ENCODE measurements at regions not wholly inside any gene's neighbourhood (a gene's known extent, or its start where the extent isn't known, plus 50 kb on each side); places are given as distances from the start of the nearest gene placed in this dataset.

DNA sequence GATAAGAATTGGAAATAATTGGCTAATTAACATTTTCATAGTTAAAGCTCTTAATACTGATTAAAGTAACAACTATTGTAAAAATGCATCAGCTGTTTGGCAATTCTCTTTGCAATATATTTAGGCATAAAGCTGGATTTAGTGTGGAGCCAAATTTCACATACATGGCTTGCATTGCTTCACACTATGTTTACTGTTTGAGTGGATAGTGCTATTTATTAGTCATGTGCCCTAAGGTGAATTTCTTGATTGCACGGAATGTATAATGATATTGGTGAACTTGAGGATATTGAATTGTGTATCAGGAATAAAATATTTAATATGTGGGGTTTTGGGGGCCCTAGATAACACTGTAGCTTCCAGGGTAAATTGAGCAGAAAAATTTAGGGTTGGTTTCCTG is 100.9 kb downstream of the AASDHPPT start:
- no peak overlapping the region for H3K27ac Mint-ChIP-seq (ENCODE audit: unreplicated experiment)
- ChIA-PET CTCF (interaction anchor here (1.5 kb wide), 1 partner anchor 22 kb away, joined by 4 read pairs; no protein-coding TSS in a partner anchor), POLR2A (no interaction called here)
- no peaks in the 10 kb centered on the region for H3K27me3 Mint-ChIP-seq (ENCODE audit: insufficient read depth, unreplicated experiment)
- intact Hi-C loops (cut with micrococcal nuclease; ENCODE audit: unreplicated experiment), result loop anchor here (2.0 kb wide), 1 partner anchor 288 kb away; no protein-coding TSS in a partner anchor
- peaks cover 2% of the 10 kb centered on the region; the same call in 1 of the 2 replicates for H3K9me3 ChIP-seq
- H3K4me3 Mint-ChIP-seq (ENCODE audit: unreplicated experiment), result no peak overlapping the region
- H3K4me1 ChIP-seq, result peaks cover 11% of the 10 kb centered on the region; the same call in 1 of the 2 replicates
- no peaks in the 10 kb centered on the region for H3K36me3 ChIP-seq (ENCODE audit: control insufficient read depth, insufficient read depth, low read length)
- no TSS peak for BruUV-seq (replicated peaks)
- H3K4me1 Mint-ChIP-seq (ENCODE audit: low read depth, unreplicated experiment), result peaks cover 7% of the 10 kb centered on the region
- no peaks in the 10 kb centered on the region for H3K27me3 ChIP-seq (replicated peaks; ENCODE audit: control insufficient read depth, insufficient read depth, low read length)
- H3K4me3 ChIP-seq (ENCODE audit: low read depth, low read length), result no peak overlapping the region
- peaks cover 32% of the 10 kb centered on the region for H3K9me3 Mint-ChIP-seq (ENCODE audit: unreplicated experiment)
- TF ChIP-seq, protein P1, sequence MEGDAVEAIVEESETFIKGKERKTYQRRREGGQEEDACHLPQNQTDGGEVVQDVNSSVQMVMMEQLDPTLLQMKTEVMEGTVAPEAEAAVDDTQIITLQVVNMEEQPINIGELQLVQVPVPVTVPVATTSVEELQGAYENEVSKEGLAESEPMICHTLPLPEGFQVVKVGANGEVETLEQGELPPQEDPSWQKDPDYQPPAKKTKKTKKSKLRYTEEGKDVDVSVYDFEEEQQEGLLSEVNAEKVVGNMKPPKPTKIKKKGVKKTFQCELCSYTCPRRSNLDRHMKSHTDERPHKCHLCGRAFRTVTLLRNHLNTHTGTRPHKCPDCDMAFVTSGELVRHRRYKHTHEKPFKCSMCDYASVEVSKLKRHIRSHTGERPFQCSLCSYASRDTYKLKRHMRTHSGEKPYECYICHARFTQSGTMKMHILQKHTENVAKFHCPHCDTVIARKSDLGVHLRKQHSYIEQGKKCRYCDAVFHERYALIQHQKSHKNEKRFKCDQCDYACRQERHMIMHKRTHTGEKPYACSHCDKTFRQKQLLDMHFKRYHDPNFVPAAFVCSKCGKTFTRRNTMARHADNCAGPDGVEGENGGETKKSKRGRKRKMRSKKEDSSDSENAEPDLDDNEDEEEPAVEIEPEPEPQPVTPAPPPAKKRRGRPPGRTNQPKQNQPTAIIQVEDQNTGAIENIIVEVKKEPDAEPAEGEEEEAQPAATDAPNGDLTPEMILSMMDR (IDR thresholded peaks at IDR 0.05; ENCODE audit: insufficient read depth in 1 of 2, low read depth in 1 of 2, low read length in 1 of 2, severe bottlenecking in 1 of 2, unreplicated experiment in 1 of 2), result no peak
- no peak for DNase-seq
- peaks cover 11% of the 10 kb centered on the region for H3K36me3 Mint-ChIP-seq (ENCODE audit: insufficient read depth, unreplicated experiment)

DNA sequence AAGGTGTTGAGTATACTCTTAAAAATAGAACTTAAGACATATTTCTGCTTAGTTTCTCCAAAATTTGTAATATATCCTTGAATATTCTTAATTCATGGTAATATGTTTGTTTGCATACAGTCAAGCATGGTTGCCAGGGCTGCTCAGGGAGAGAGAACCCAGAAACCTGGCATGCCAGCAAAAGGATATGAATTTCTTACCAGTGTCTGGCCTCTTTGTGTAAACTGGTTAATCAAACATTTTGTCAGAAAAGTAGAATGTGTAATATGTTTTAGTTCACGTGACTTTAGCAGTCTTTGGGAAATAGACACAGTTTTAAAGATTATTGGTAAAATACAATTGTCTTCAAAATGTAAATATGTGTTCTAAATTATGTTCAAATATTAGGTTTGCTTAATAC is 101.6 kb downstream of the AASDHPPT start:
- Mint-ChIP-seq H3K27me3 (ENCODE audit: insufficient read depth, unreplicated experiment) (no peaks in the 10 kb centered on the region), H3K36me3 (ENCODE audit: insufficient read depth, unreplicated experiment) (peaks cover 11% of the 10 kb centered on the region), H3K4me3 (ENCODE audit: unreplicated experiment) (no peak overlapping the region), H3K4me1 (ENCODE audit: low read depth, unreplicated experiment) (peaks cover 7% of the 10 kb centered on the region), H3K27ac (ENCODE audit: unreplicated experiment) (no peak overlapping the region), H3K9me3 (ENCODE audit: unreplicated experiment) (peaks cover 25% of the 10 kb centered on the region)
- ChIA-PET POLR2A (no interaction called here), CTCF (interaction anchor here (0.6 to 1.5 kb wide), 2 partner anchors 23 to 30 kb away, joined by 4 read pairs; no protein-coding TSS in a partner anchor)
- intact Hi-C loops (cut with micrococcal nuclease; ENCODE audit: unreplicated experiment), result loop anchor here (1.0 to 2.0 kb wide), 3 partner anchors 23 to 288 kb away; no protein-coding TSS in a partner anchor
- TF ChIP-seq, protein P1 (IDR thresholded peaks at IDR 0.05; ENCODE audit: insufficient read depth in 1 of 2, low read depth in 1 of 2, low read length in 1 of 2, severe bottlenecking in 1 of 2, unreplicated experiment in 1 of 2), result no peak
- no TSS peak for BruUV-seq (replicated peaks)
- no peaks in the 10 kb centered on the region for H3K27me3 ChIP-seq (replicated peaks; ENCODE audit: control insufficient read depth, insufficient read depth, low read length)
- H3K4me1 ChIP-seq, result peaks cover 11% of the 10 kb centered on the region; the same call in 1 of the 2 replicates
- peak in 1 of 2 experiments; percentile 40 for DNase-seq
- H3K9me3 ChIP-seq, result peaks cover 2% of the 10 kb centered on the region; the same call in 1 of the 2 replicates
- no peak overlapping the region for H3K4me3 ChIP-seq (ENCODE audit: low read depth, low read length)
- H3K36me3 ChIP-seq (ENCODE audit: control insufficient read depth, insufficient read depth, low read length), result no peaks in the 10 kb centered on the region

DNA sequence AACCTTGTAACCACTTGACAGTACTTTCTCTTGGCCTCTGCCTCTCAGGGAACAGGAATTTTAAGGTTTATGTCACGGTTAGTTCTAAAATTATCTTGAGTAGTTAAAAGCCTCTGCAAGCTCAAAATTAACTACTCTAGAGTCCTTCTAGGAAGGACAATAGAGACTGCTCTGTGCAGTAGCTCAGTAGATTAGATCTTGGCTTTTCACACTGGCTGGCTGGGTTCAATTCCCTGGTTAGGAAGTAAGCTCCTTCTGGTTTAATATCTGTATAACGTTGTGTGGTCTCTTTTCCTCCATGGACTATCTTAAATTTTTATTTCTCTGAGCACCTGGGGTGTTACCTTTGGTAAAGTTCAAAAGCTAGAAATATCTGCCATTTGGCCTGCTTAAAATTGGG is 109.2 kb downstream of the AASDHPPT start:
- H3K27me3 ChIP-seq (replicated peaks; ENCODE audit: control insufficient read depth, insufficient read depth, low read length), result no peaks in the 10 kb centered on the region
- H3K9me3 ChIP-seq, result peaks cover 23% of the 10 kb centered on the region
- H3K36me3 ChIP-seq (ENCODE audit: control insufficient read depth, insufficient read depth, low read length), result no peaks in the 10 kb centered on the region
- CTCF ChIA-PET, result no interaction called here
- POLR2A ChIA-PET, result no interaction called here
- H3K27ac Mint-ChIP-seq (ENCODE audit: unreplicated experiment), result no peak overlapping the region
- no TSS peak for BruUV-seq (replicated peaks)
- no peaks in the 10 kb centered on the region for H3K4me1 ChIP-seq
- no peaks in the 10 kb centered on the region for H3K4me1 Mint-ChIP-seq (ENCODE audit: low read depth, unreplicated experiment)
- H3K9me3 Mint-ChIP-seq (ENCODE audit: unreplicated experiment), result peaks cover 24% of the 10 kb centered on the region
- DNase-seq, result no peak
- intact Hi-C loops (cut with micrococcal nuclease; ENCODE audit: unreplicated experiment), result no loop called here
- H3K27me3 Mint-ChIP-seq (ENCODE audit: insufficient read depth, unreplicated experiment), result no peaks in the 10 kb centered on the region
- no peak overlapping the region for H3K4me3 Mint-ChIP-seq (ENCODE audit: unreplicated experiment)
- TF ChIP-seq, protein P1 (IDR thresholded peaks at IDR 0.05; ENCODE audit: insufficient read depth in 1 of 2, low read depth in 1 of 2, low read length in 1 of 2, severe bottlenecking in 1 of 2, unreplicated experiment in 1 of 2), result no peak
- no peak overlapping the region for H3K4me3 ChIP-seq (ENCODE audit: low read depth, low read length)
- H3K36me3 Mint-ChIP-seq (ENCODE audit: insufficient read depth, unreplicated experiment), result no peaks in the 10 kb centered on the region

Measured in Caco-2 (cell line).